COLO668 (cell line): ENCODE measurements at regions not wholly inside any gene's neighbourhood (a gene's known extent, or its start where the extent isn't known, plus 50 kb on each side); places are given as distances from the start of the nearest gene placed in this dataset.

Experiments used
- DNase-seq: peaks from one replicate; lab custom pipeline; 2025; ENCODE audit not compliant: unreplicated experiment; lab: John Stamatoyannopoulos, UW

GRCh38 chr13:74045583-74045982 lies 88.6 kb downstream of the KLF12 start:
- DNase-seq = no peak

GRCh38 chr13:74043237-74043636 lies 91.0 kb downstream of the KLF12 start:
- no peak for DNase-seq

GRCh38 chr13:74040200-74040599 lies 94.0 kb downstream of the KLF12 start:
- peak; percentile 63 for DNase-seq

- no peak for DNase-seq
Measured at GRCh38 chr13:74039667-74040066, 94.5 kb downstream of the KLF12 start.

- no peak for DNase-seq
Measured at GRCh38 chr13:74039154-74039553, 95.0 kb downstream of the KLF12 start.

GRCh38 chr13:74037762-74038161 lies 96.4 kb downstream of the KLF12 start:
- no peak for DNase-seq

GRCh38 chr13:74036373-74036772 lies 97.8 kb downstream of the KLF12 start:
- no peak for DNase-seq

- DNase-seq = no peak
Measured at GRCh38 chr13:74035896-74036295, 98.3 kb downstream of the KLF12 start.

GRCh38 chr13:74032325-74032724 lies 101.9 kb downstream of the KLF12 start:
- no peak for DNase-seq

GRCh38 chr13:74027161-74027779 lies 106.9 kb downstream of the KLF12 start:
- DNase-seq = no peak

- DNase-seq = no peak
Measured at GRCh38 chr13:74026753-74027152, 107.5 kb downstream of the KLF12 start.

GRCh38 chr13:74025369-74025768 lies 108.8 kb downstream of the KLF12 start:
- no peak for DNase-seq

- DNase-seq = no peak
Measured at GRCh38 chr13:74024856-74025255, 109.3 kb downstream of the KLF12 start.

- no peak for DNase-seq
Measured at GRCh38 chr13:74024314-74024713, 109.9 kb downstream of the KLF12 start.

GRCh38 chr13:74023484-74023883 lies 110.7 kb downstream of the KLF12 start:
- DNase-seq = no peak

GRCh38 chr13:74021505-74021904 lies 112.7 kb downstream of the KLF12 start:
- DNase-seq = no peak

GRCh38 chr13:74018062-74018431 lies 116.2 kb downstream of the KLF12 start:
- no peak for DNase-seq

- no peak for DNase-seq
Measured at GRCh38 chr13:74017301-74018061, 116.7 kb downstream of the KLF12 start.

GRCh38 chr13:74015137-74015536 lies 119.1 kb downstream of the KLF12 start:
- no peak for DNase-seq

GRCh38 chr13:74009100-74009668 lies 125.0 kb downstream of the KLF12 start:
- no peak for DNase-seq

- DNase-seq = no peak
Measured at GRCh38 chr13:74006666-74007065, 127.5 kb downstream of the KLF12 start.
